ENCODE measurements at regions not wholly inside any gene's neighbourhood (a gene's known extent, or its start where the extent isn't known, plus 50 kb on each side); places are given as distances from the start of the nearest gene placed in this dataset.
"Not testable (repeated sequence)": the region's sequence is repeated elsewhere in the genome, so short reads cannot be mapped to it uniquely, and the experiment has no call there.

GRCh38 chr3:124615896-124616543 lies 114.2 kb upstream of the UMPS start:
- peak; percentile 58 for DNase-seq

- no peak for DNase-seq
Observed at GRCh38 chr3:124617177-124617576, 113.1 kb upstream of the UMPS start.

GRCh38 chr3:124619887-124620599 lies 110.2 kb upstream of the UMPS start:
- DNase-seq = peak; percentile 43

- DNase-seq = peak; percentile 67
Observed at GRCh38 chr3:124620600-124621063, 109.6 kb upstream of the UMPS start.

GRCh38 chr3:124621498-124621897 lies 108.8 kb upstream of the UMPS start:
- no peak for DNase-seq

GRCh38 chr3:124625074-124625473 lies 105.2 kb upstream of the UMPS start:
- DNase-seq = no peak

GRCh38 chr3:124627501-124627908 lies 102.7 kb upstream of the UMPS start:
- DNase-seq = no peak

- no peak for DNase-seq
Observed at GRCh38 chr3:124628863-124629262, 101.4 kb upstream of the UMPS start.

- DNase-seq = no peak
Observed at GRCh38 chr3:124629497-124629896, 100.8 kb upstream of the UMPS start.

- DNase-seq = no peak
Observed at GRCh38 chr3:124630960-124631359, 99.3 kb upstream of the UMPS start.

- DNase-seq = no peak
Observed at GRCh38 chr3:124631727-124632126, 98.5 kb upstream of the UMPS start.

GRCh38 chr3:124632566-124633140 lies 97.6 kb upstream of the UMPS start:
- no peak for DNase-seq

GRCh38 chr3:124633524-124633923 lies 96.7 kb upstream of the UMPS start:
- no peak for DNase-seq

- no peak for DNase-seq
Observed at GRCh38 chr3:124634210-124635168, 95.8 kb upstream of the UMPS start.

- no peak for DNase-seq
Observed at GRCh38 chr3:124635169-124635539, 95.1 kb upstream of the UMPS start.

GRCh38 chr3:124636101-124636862 lies 94.0 kb upstream of the UMPS start:
- DNase-seq = no peak

GRCh38 chr3:124636863-124637296 lies 93.4 kb upstream of the UMPS start:
- no peak for DNase-seq

GRCh38 chr3:124639406-124640237 lies 90.6 kb upstream of the UMPS start:
- no peak for DNase-seq

- DNase-seq = no peak
Observed at GRCh38 chr3:124640635-124641306, 89.5 kb upstream of the UMPS start.

- DNase-seq = no peak
Observed at GRCh38 chr3:124643453-124643852, 86.8 kb upstream of the UMPS start.

GRCh38 chr3:124646186-124646585 lies 84.1 kb upstream of the UMPS start:
- not testable (repeated sequence) for DNase-seq
